GM23248 (cell line): ENCODE measurements at regions not wholly inside any gene's neighbourhood (a gene's known extent, or its start where the extent isn't known, plus 50 kb on each side); places are given as distances from the start of the nearest gene placed in this dataset.

ENCODE experiments used
- EZH2 ChIP-seq: fragments of 200-600 bp; sonication (generic); IDR thresholded peaks from 2 replicates; pipeline ENCODE4 v1.6.1; 2018; ENCODE audit warnings: antibody characterized with exemption, mild to moderate bottlenecking; ENCODE audit not compliant: insufficient read depth, poor library complexity, severe bottlenecking
- EZH2phosphoT487 ChIP-seq: fragments of 200-600 bp; sonication (generic); IDR thresholded peaks from 2 replicates; pipeline ENCODE4 v1.6.1; 2018; ENCODE audit warnings: antibody characterized with exemption, moderate library complexity, mild to moderate bottlenecking, low read depth; ENCODE audit not compliant: insufficient read depth

DNA sequence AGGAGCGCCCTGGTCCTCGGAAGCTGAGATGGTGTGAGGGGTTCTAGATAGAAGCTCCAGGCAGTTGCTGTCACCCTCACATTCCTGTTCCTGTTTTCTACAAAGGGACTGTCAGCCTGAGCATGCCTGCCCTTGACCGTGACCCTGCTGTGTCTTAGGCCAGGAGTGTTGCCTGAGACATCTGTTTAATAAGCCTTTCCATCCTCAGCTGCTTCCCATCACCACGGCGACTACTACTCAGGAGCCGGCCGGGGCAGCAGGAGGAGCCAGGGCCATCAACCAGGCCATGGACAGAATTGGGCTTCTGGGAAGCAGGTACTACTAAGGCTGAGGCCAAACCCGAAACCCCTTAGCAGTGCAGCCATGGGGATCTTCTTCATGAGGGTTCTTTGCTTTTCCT lies 151.4 kb downstream of the KATNIP start:
- TF ChIP-seq EZH2: no peak
- TF ChIP-seq EZH2phosphoT487: no peak
